BJ (cell line): ENCODE measurements at regions not wholly inside any gene's neighbourhood (a gene's known extent, or its start where the extent isn't known, plus 50 kb on each side); places are given as distances from the start of the nearest gene placed in this dataset.
A peak's percentile ranks its signal among the peaks of the same experiment; 100 is the strongest.

ENCODE experiments used
- CTCF ChIA-PET: fragments of 350-600 bp; formaldehyde crosslinking; extraction: SDS; loops from one replicate; lab custom pipeline; 2021; ENCODE audit warnings: antibody characterized with exemption, inconsistent platforms; lab: Yijun Ruan, JAX
- POLR2A ChIA-PET: fragments of 300-600 bp; sonication (Branson Sonifier 250); formaldehyde crosslinking; extraction: SDS; loops from one replicate; lab custom pipeline; 2021; ENCODE audit warnings: antibody characterized with exemption; lab: Charles Lee
- DNase-seq: peaks from one replicate; pipeline ENCODE4 v3.0.0-alpha.2; 2011; ENCODE audit warnings: low read depth
- H3K27me3 ChIP-seq: 2 replicates; pipeline ENCODE4 v1.6.0; 2011; ENCODE audit warnings: low read length; ENCODE audit not compliant: control insufficient read depth, insufficient read depth
- H3K36me3 ChIP-seq: 2 replicates; pipeline ENCODE4 v1.5.1; 2011; ENCODE audit warnings: low read length; ENCODE audit not compliant: control insufficient read depth, insufficient read depth
- H3K4me3 ChIP-seq: 2 replicates; pipeline ENCODE4 v1.5.1; 2011; ENCODE audit warnings: low read depth, mild to moderate bottlenecking, control low read depth, low read length
- TF ChIP-seq, protein P1 (sequence below): IDR thresholded peaks from 2 replicates; pipeline ENCODE4 v1.5.1; 2011; ENCODE audit warnings: low read depth, mild to moderate bottlenecking, control low read depth, inconsistent platforms, low read length, moderate library complexity; ENCODE audit not compliant: insufficient read depth

DNA sequence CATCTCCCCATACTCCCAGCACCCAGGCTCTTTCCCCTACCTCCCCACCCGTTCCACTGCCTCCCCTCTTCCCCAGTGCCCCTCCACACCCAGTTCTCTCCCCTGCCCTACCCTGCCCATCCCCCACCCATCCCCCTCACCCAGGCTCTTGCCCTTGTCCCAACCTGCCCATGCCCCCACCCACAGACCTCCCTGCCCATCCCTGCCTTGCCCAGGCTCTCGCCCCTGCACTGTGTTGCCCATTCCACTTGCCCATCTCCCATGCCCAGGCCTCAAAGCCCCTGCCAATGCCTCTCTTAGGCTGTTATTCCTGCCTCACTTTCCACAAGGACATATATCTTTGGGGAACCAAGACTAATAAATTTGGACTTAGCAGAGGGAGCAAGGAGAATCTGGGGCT lies 262.6 kb upstream of the CXCL12 start:
- DNase-seq: no peak
- TF ChIP-seq, protein P1, sequence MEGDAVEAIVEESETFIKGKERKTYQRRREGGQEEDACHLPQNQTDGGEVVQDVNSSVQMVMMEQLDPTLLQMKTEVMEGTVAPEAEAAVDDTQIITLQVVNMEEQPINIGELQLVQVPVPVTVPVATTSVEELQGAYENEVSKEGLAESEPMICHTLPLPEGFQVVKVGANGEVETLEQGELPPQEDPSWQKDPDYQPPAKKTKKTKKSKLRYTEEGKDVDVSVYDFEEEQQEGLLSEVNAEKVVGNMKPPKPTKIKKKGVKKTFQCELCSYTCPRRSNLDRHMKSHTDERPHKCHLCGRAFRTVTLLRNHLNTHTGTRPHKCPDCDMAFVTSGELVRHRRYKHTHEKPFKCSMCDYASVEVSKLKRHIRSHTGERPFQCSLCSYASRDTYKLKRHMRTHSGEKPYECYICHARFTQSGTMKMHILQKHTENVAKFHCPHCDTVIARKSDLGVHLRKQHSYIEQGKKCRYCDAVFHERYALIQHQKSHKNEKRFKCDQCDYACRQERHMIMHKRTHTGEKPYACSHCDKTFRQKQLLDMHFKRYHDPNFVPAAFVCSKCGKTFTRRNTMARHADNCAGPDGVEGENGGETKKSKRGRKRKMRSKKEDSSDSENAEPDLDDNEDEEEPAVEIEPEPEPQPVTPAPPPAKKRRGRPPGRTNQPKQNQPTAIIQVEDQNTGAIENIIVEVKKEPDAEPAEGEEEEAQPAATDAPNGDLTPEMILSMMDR: no peak
- Histone ChIP-seq H3K36me3 (no peaks in the 10 kb centered on the region), H3K27me3 (no peaks in the 10 kb centered on the region), H3K4me3 (no peak overlapping the region)
- ChIA-PET CTCF (no interaction called here), POLR2A (no interaction called here)

- Histone ChIP-seq H3K36me3 (no peaks in the 10 kb centered on the region), H3K27me3 (no peaks in the 10 kb centered on the region), H3K4me3 (no peak overlapping the region)
- ChIA-PET POLR2A (no interaction called here), CTCF (no interaction called here)
- TF ChIP-seq, protein P1: no peak
- peak; percentile 56 for DNase-seq
Measured at GRCh38 chr10:44647877-44648542, 263.1 kb upstream of the CXCL12 start.

- POLR2A ChIA-PET: no interaction called here
- CTCF ChIA-PET: interaction anchor here (1.4 kb wide), 1 partner anchor 83 kb away, joined by 3 read pairs; no protein-coding TSS in a partner anchor
- Histone ChIP-seq H3K27me3 (no peaks in the 10 kb centered on the region), H3K36me3 (no peaks in the 10 kb centered on the region), H3K4me3 (no peak overlapping the region)
- TF ChIP-seq, protein P1: no peak
- DNase-seq: no peak
Measured at GRCh38 chr10:44650691-44651661, 260.2 kb upstream of the TMEM72 start.

DNA sequence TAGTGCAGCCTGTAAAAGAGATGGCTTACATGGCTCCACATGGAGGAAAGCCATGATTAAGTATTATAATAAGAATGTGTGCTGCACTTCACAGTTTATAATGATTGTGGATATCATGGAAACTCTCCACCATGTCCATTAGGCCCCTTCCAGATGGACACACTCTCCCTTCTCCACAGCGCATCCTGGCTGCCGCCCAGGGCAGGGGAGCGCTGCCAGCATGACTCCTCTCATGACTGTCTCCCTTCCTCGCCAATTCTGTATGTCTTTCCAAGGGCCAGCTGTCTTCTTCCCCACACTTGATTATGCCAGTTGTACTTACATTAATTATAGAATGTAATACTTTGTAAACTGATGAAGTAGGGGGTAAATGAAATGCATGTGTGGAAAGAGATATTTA lies 259.3 kb upstream of the TMEM72 start:
- TF ChIP-seq, protein P1: peak; percentile 39
- H3K27me3 ChIP-seq: no peaks in the 10 kb centered on the region
- DNase-seq: no peak
- no peak overlapping the region for H3K4me3 ChIP-seq
- CTCF ChIA-PET: no interaction called here
- H3K36me3 ChIP-seq: no peaks in the 10 kb centered on the region
- POLR2A ChIA-PET: no interaction called here

DNA sequence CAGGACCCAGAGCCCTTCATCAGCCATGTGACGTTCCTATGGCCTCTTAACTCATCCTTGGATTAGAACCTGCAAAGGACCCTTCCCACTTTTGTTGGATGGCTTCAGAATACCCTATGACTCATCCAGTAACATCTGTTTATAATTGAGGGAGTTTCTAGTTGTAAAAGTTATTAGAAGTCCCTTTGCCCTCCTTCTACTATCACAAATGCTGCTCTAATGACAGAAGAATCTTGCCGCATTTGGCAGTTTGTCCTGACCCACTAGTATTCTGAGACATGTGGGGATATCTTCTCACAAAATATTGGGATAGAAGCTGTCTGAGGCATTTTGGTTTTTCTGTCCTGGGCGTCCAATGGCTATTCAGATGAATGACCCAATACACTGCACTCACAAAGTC lies 251.8 kb upstream of the TMEM72 start:
- H3K36me3 ChIP-seq: no peaks in the 10 kb centered on the region
- H3K4me3 ChIP-seq: no peak overlapping the region
- H3K27me3 ChIP-seq: no peaks in the 10 kb centered on the region
- TF ChIP-seq, protein P1: no peak
- ChIA-PET CTCF (interaction anchor here (0.9 to 1.2 kb wide), 2 partner anchors 37 to 107 kb away, joined by 3 to 4 read pairs; no protein-coding TSS in a partner anchor), POLR2A (no interaction called here)
- no peak for DNase-seq
